WERI-Rb-1 (cell line): ENCODE measurements at regions not wholly inside any gene's neighbourhood (a gene's known extent, or its start where the extent isn't known, plus 50 kb on each side); places are given as distances from the start of the nearest gene placed in this dataset.

Experiments
- DNase-seq: peaks from one replicate; pipeline ENCODE4 v3.0.0-alpha.2; 2020
- H3K27ac ChIP-seq: fragments of 250-450 bp; sonication (Bioruptor Pico); 2 replicates; pipeline ENCODE4 v1.5.1; 2020; ENCODE audit warnings: mild to moderate bottlenecking, moderate library complexity
- H3K27me3 ChIP-seq: fragments of 250-450 bp; sonication (Bioruptor Pico); 2 replicates; pipeline ENCODE4 v1.5.1; 2021; ENCODE audit warnings: mild to moderate bottlenecking, low read depth, moderate library complexity; ENCODE audit not compliant: insufficient read depth, severe bottlenecking
- H3K36me3 ChIP-seq: fragments of 250-450 bp; sonication (Bioruptor Pico); 2 replicates; pipeline ENCODE4 v1.5.1; 2020; ENCODE audit warnings: mild to moderate bottlenecking, moderate library complexity
- H3K4me3 ChIP-seq: 2 replicates; pipeline ENCODE4 v1.5.1; 2011; ENCODE audit warnings: low read depth, mild to moderate bottlenecking, control low read depth, low read length
- H3K9me3 ChIP-seq: fragments of 250-450 bp; sonication (Bioruptor Pico); 2 replicates; pipeline ENCODE4 v1.5.1; 2021; ENCODE audit warnings: mild to moderate bottlenecking, moderate library complexity; ENCODE audit not compliant: severe bottlenecking
- CTCF ChIP-seq: IDR thresholded peaks from 2 replicates; pipeline ENCODE4 v1.5.1; 2011; ENCODE audit warnings: low read depth, mild to moderate bottlenecking, control low read depth, inconsistent platforms, low read length

GRCh38 chr5:17890501-17890900 is 256.2 kb downstream of the TAF11L14 start:
- no peak overlapping the region for H3K27ac ChIP-seq
- H3K27me3 ChIP-seq, result no peaks in the 10 kb centered on the region
- no peak for TF ChIP-seq CTCF
- no peak for DNase-seq
- H3K4me3 ChIP-seq, result no peak overlapping the region
- no peaks in the 10 kb centered on the region for H3K9me3 ChIP-seq
- H3K36me3 ChIP-seq, result no peaks in the 10 kb centered on the region

- Histone ChIP-seq H3K36me3 (no peaks in the 10 kb centered on the region), H3K27me3 (no peaks in the 10 kb centered on the region), H3K9me3 (no peaks in the 10 kb centered on the region), H3K27ac (no peak overlapping the region), H3K4me3 (no peak overlapping the region)
- no peak for DNase-seq
- TF ChIP-seq CTCF, result no peak
These were observed 257.6 kb downstream of the TAF11L14 start for GRCh38 chr5:17891881-17892280.

DNA sequence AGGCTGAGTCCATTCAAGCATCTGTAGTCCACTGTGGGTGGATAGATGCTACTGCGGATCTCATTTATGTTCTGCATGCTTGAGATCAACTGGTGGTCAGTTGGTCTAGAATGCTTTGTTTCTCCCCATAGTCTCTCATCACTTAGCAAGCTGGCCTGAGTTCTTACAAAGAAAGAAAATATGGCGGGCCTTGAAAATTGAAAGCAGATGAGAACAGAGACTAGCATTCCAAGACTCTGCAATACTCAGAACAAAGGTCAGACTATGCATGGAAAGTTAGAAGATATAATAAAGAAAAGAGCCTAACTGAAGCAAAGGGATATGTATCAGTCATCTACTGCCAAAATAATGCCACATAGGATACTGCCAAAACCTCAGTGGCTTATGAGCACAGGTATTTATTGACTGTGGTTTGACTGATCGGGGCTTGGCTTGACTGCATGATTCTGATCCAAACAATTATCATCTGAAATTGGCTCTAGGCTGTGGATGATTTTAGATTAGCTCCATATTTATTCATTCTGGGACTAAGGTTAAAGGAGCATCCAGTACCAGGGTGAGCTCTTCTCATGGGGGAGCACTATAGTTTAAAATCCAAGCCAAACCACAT is 258.9 kb downstream of the TAF11L14 start:
- Histone ChIP-seq H3K36me3 (no peaks in the 10 kb centered on the region), H3K4me3 (no peak overlapping the region), H3K27ac (no peak overlapping the region), H3K27me3 (no peaks in the 10 kb centered on the region), H3K9me3 (no peaks in the 10 kb centered on the region)
- DNase-seq, result no peak
- no peak for TF ChIP-seq CTCF

- DNase-seq, result no peak
- Histone ChIP-seq H3K27me3 (no peaks in the 10 kb centered on the region), H3K9me3 (no peaks in the 10 kb centered on the region), H3K36me3 (no peaks in the 10 kb centered on the region), H3K27ac (no peak overlapping the region), H3K4me3 (no peak overlapping the region)
- TF ChIP-seq CTCF, result no peak
These were observed 261.2 kb downstream of the TAF11L14 start for GRCh38 chr5:17895288-17896033.

DNA sequence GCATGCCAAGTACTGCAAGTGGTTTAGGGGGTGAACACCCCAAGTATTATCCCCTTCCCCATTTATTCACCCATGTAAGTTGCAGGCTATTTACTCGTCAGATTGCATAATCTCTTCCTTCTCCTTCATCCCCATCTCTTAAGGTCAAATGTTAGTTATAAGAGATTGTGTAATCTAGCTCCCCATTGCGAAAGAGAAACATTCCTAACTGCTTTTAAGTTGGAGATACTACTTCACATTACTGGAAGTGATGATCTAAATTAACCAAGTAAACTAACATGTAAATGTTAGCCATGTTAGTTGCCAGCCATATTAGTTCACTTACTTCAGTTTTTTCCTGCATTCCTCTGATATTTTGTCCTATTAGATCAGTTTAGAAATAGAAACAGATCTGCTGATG is 262.3 kb downstream of the TAF11L14 start:
- Histone ChIP-seq H3K4me3 (no peak overlapping the region), H3K27ac (no peak overlapping the region), H3K9me3 (no peaks in the 10 kb centered on the region), H3K36me3 (no peaks in the 10 kb centered on the region), H3K27me3 (no peaks in the 10 kb centered on the region)
- TF ChIP-seq CTCF, result no peak
- no peak for DNase-seq

GRCh38 chr5:17897776-17898175 is 263.5 kb downstream of the TAF11L14 start:
- Histone ChIP-seq H3K9me3 (no peaks in the 10 kb centered on the region), H3K4me3 (no peak overlapping the region), H3K27me3 (no peaks in the 10 kb centered on the region), H3K27ac (no peak overlapping the region), H3K36me3 (no peaks in the 10 kb centered on the region)
- no peak for TF ChIP-seq CTCF
- DNase-seq, result no peak
